Ascending aorta (tissue), 2 donors: ENCODE measurements at regions not wholly inside any gene's neighbourhood (a gene's known extent, or its start where the extent isn't known, plus 50 kb on each side); places are given as distances from the start of the nearest gene placed in this dataset.

ENCODE experiments used
- DNase-seq, 2 donors: peaks; one replicate each; pipeline ENCODE4 v3.0.0-alpha.2; 2019; ENCODE audit warnings: low spot score in 2 of 2
- H3K27ac ChIP-seq, 2 donors: fragments of 200-600 bp; sonication (generic); one replicate each; pipeline ENCODE4 v1.5.1; 2016 to 2017; ENCODE audit warnings: mild to moderate bottlenecking in 1 of 2
- H3K27me3 ChIP-seq: fragments of 200-600 bp; sonication (generic); one replicate; pipeline ENCODE4 v1.5.1; 2017
- H3K36me3 ChIP-seq, 2 donors: fragments of 200-600 bp; sonication (generic); one replicate each; pipeline ENCODE4 v1.5.1; 2016
- H3K4me1 ChIP-seq, 2 donors: fragments of 200-600 bp; sonication (generic); one replicate each; pipeline ENCODE4 v1.5.1; 2016 to 2017; ENCODE audit warnings: mild to moderate bottlenecking in 1 of 2
- H3K4me3 ChIP-seq, 2 donors: fragments of 200-600 bp; sonication (generic); one replicate each; pipeline ENCODE4 v1.5.1; 2016 to 2017; ENCODE audit warnings: mild to moderate bottlenecking in 1 of 2
- H3K9me3 ChIP-seq, 2 donors: fragments of 200-600 bp; sonication (generic); one replicate each; pipeline ENCODE4 v1.5.1; 2016
- intact Hi-C: fragments of 100-400 bp; cut with DNase I; formaldehyde crosslinking; loops from one replicate; pipeline ENCODE4 v1.15.1; 2023
- TF ChIP-seq, protein P1 (sequence below), 3 experiments: fragments of 200-600 bp in 2 of 3; fragments of 450-650 bp in 1 of 3; sonication (generic) in 2 of 3; IDR thresholded peaks; one replicate each; pipeline ENCODE4 v1.5.1; 2016 to 2019; ENCODE audit warnings: antibody characterized with exemption in 3 of 3, mild to moderate bottlenecking in 1 of 3, moderate library complexity in 1 of 3

DNA sequence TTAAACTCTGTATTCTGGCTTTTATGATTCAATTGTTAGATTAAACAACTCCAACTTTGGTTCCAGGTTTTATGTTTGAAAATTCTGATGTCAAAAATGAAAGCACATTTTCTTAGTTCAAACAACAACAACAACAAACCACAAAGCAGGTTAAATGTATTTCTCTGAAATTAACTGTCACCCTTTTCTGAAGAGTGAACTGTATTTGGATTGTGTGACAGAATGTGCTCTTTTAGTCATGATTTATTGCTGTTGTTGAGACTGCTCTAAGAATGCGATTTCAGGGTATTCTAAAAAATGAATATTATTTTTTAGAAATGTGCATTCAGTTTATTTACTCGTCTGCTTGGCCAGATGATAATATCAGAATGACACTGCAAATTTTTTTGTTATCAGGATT is 144.1 kb downstream of the GNAI1 start:
- H3K27me3 ChIP-seq = no peaks in the 10 kb centered on the region
- no peaks in the 10 kb centered on the region for H3K9me3 ChIP-seq
- H3K27ac ChIP-seq = no peak overlapping the region
- no peak overlapping the region for H3K4me3 ChIP-seq
- intact Hi-C loops = no loop called here
- TF ChIP-seq, protein P1, sequence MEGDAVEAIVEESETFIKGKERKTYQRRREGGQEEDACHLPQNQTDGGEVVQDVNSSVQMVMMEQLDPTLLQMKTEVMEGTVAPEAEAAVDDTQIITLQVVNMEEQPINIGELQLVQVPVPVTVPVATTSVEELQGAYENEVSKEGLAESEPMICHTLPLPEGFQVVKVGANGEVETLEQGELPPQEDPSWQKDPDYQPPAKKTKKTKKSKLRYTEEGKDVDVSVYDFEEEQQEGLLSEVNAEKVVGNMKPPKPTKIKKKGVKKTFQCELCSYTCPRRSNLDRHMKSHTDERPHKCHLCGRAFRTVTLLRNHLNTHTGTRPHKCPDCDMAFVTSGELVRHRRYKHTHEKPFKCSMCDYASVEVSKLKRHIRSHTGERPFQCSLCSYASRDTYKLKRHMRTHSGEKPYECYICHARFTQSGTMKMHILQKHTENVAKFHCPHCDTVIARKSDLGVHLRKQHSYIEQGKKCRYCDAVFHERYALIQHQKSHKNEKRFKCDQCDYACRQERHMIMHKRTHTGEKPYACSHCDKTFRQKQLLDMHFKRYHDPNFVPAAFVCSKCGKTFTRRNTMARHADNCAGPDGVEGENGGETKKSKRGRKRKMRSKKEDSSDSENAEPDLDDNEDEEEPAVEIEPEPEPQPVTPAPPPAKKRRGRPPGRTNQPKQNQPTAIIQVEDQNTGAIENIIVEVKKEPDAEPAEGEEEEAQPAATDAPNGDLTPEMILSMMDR (IDR thresholded peaks at IDR 0.05) = no peak
- H3K36me3 ChIP-seq = no peaks in the 10 kb centered on the region
- no peaks in the 10 kb centered on the region for H3K4me1 ChIP-seq
- no peak for DNase-seq

DNA sequence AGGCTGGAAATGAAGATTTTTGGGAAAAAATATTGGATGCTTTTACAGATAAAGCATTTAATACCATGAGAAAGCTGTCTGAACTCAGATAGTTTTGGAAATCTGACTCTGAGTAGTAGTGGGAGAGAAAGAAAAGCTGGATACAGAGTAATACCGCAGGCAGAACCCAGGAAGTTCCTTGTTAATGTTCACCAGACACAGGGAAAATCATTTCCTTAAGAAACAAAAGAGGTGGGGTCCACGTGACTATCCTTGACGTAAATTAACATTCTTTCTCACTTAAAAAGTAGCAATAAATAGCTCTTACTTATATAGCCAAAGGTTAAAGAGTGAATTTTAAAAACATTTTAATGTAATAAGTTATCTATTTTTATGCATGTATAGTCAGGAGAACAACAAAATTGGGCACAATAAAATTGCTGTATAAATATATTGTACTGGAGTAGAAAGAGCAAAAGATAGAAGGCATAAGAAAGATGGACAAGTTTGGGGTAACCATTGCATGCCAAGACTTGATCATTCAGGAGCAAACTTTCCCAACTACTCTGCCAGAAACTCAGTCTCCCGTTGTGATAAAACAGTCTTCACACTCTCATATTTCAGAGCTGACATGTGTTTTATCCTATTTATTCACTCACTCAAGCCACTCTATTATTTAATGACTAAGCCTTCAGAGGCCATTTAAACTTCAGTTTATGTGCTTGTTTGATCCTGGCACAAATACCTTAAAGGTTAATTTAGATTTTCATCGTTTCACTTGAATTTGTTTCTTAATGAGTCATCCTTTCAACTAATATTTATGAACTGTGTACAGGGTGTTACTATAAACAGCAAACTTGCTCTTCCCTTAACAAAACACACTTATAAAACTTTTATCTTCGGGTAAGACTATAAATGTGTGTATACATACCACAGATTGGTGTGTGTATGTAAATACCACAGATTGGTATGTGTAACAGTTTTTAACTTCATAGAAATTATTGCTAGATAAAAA is 143.1 kb downstream of the GNAI1 start:
- Histone ChIP-seq H3K27me3 (no peaks in the 10 kb centered on the region), H3K27ac (peak overlapping the region in 1 of 2 donors; percentile 33), H3K9me3 (no peaks in the 10 kb centered on the region), H3K36me3 (no peaks in the 10 kb centered on the region), H3K4me1 (no peaks in the 10 kb centered on the region), H3K4me3 (no peak overlapping the region)
- intact Hi-C loops = no loop called here
- TF ChIP-seq, protein P1 (IDR thresholded peaks at IDR 0.05) = no peak
- no peak for DNase-seq
